HCT116 (cell line): ENCODE measurements at regions not wholly inside any gene's neighbourhood (a gene's known extent, or its start where the extent isn't known, plus 50 kb on each side); places are given as distances from the start of the nearest gene placed in this dataset.

Source experiments
- ATAC-seq: fragments of 200-7000 bp; cut with Tn5 transposase; 2 replicates; pipeline ENCODE4 v1.9.1; 2020; ENCODE audit warnings: mild to moderate bottlenecking, moderate library complexity
- BruUV-seq: library from RNA; stranded (reverse); fragments of 400-500 nt; replicated peaks from 2 replicates; lab custom pipeline; 2021; lab: Mats Ljungman, UMichigan
- CTCF ChIA-PET: fragments of 300-600 bp; sonication (Branson Sonifier 250); formaldehyde crosslinking; loops from one replicate; lab custom pipeline; 2021; ENCODE audit warnings: antibody characterized with exemption; lab: Charles Lee
- POLR2A ChIA-PET: fragments of 300-600, 350-600 bp; sonication (Branson Sonifier 250); formaldehyde crosslinking; loops from one replicate; lab custom pipeline; 2021; ENCODE audit warnings: antibody characterized with exemption; lab: Charles Lee
- RAD21 ChIA-PET, 2 experiments: fragments of 300-600 bp; sonication (Branson Sonifier 250); formaldehyde crosslinking; loops; one replicate each; lab custom pipeline; 2023; ENCODE audit warnings: low total read pairs in 2 of 2; ENCODE audit not compliant: uncharacterized antibody in 2 of 2, unreplicated experiment in 2 of 2, low non-redundant PET in 1 of 2; lab: Charles Lee
- DNase-seq: peaks from one replicate; pipeline ENCODE4 v3.0.0-alpha.2; 2010; ENCODE audit warnings: low read depth, low spot score
- H2AFZ ChIP-seq: fragments of 200-600 bp; shearing (Covaris generic), sonication (generic); 2 replicates; pipeline ENCODE4 v1.6.1; 2017; ENCODE audit warnings: low read depth, mixed run types, mixed read lengths, antibody characterized with exemption, low read length; ENCODE audit not compliant: poor library complexity, severe bottlenecking
- H3K27ac ChIP-seq: 2 replicates; pipeline ENCODE4 v1.5.1; 2012; ENCODE audit warnings: low read depth, low read length
- H3K27me3 ChIP-seq: fragments of 200-600 bp; sonication (generic); 2 replicates; pipeline ENCODE4 v1.6.1; 2016; ENCODE audit warnings: mixed run types, low read length, mixed read lengths; ENCODE audit not compliant: insufficient read depth
- H3K36me3 ChIP-seq, 2 experiments: fragments of 200-500 bp in 1 of 2; fragments of 200-600 bp in 1 of 2; sonication (Bioruptor generic) in 1 of 2; sonication (generic) in 1 of 2; 2 replicates each; pipeline versions ENCODE4 v1.5.1 to v1.6.1; 2014 to 2016; ENCODE audit warnings: low read length in 2 of 2, inconsistent platforms in 1 of 2, mixed read lengths in 1 of 2, mixed run types in 1 of 2; ENCODE audit not compliant: insufficient read depth in 2 of 2, control insufficient read depth in 1 of 2
- H3K4me1 ChIP-seq, 2 experiments: fragments of 200-600 bp in 1 of 2; sonication (generic) in 1 of 2; 2 replicates each; pipeline versions ENCODE4 v1.5.1 to v1.6.1; 2012 to 2017; ENCODE audit warnings: low read length in 2 of 2, inconsistent platforms in 1 of 2, mild to moderate bottlenecking in 1 of 2, mixed read lengths in 1 of 2, mixed run types in 1 of 2, moderate library complexity in 1 of 2; ENCODE audit not compliant: insufficient read depth in 2 of 2, control insufficient read depth in 1 of 2
- H3K4me2 ChIP-seq: fragments of 200-600 bp; sonication (generic); 2 replicates; pipeline ENCODE4 v1.6.1; 2017; ENCODE audit warnings: mixed run types, low read length, mixed read lengths
- H3K4me3 ChIP-seq, 2 experiments: fragments of 200-600 bp in 1 of 2; sonication (generic) in 1 of 2; replicated peaks in 1 of 2; 2 replicates each; pipeline ENCODE4 v1.5.1; 2011 to 2016; ENCODE audit warnings: low read length in 2 of 2, control low read depth in 1 of 2, low read depth in 1 of 2, mild to moderate bottlenecking in 1 of 2, mixed read lengths in 1 of 2, mixed run types in 1 of 2
- H3K79me2 ChIP-seq: fragments of 200-600 bp; sonication (generic); 2 replicates; pipeline ENCODE4 v1.6.1; 2017; ENCODE audit warnings: mild to moderate bottlenecking, mixed run types, low read length, moderate library complexity, mixed read lengths; ENCODE audit not compliant: insufficient read depth
- H3K9ac ChIP-seq: fragments of 200-600 bp; sonication (generic); 2 replicates; pipeline ENCODE4 v1.6.1; 2016; ENCODE audit warnings: low read length, mixed read lengths
- H3K9me2 ChIP-seq: fragments of 200-600 bp; sonication (generic), shearing (Covaris generic); 2 replicates; pipeline ENCODE4 v1.6.1; 2017; ENCODE audit warnings: mixed run types, mild to moderate bottlenecking, moderate library complexity; ENCODE audit not compliant: insufficient read depth
- H3K9me3 ChIP-seq, 2 experiments: fragments of 200-500 bp in 1 of 2; fragments of 200-600 bp in 1 of 2; sonication (Bioruptor generic) in 1 of 2; sonication (generic) in 1 of 2; 2 replicates each; pipeline ENCODE4 v1.6.1; 2014 to 2017; ENCODE audit warnings: low read length in 2 of 2, mixed read lengths in 2 of 2, inconsistent platforms in 1 of 2, low read depth in 1 of 2, mild to moderate bottlenecking in 1 of 2, mixed run types in 1 of 2, moderate library complexity in 1 of 2; ENCODE audit not compliant: control insufficient read depth in 1 of 2, insufficient read depth in 1 of 2
- H4K20me1 ChIP-seq: fragments of 200-600 bp; sonication (generic), shearing (Covaris generic); 2 replicates; pipeline ENCODE4 v1.6.1; 2017; ENCODE audit warnings: mixed run types, mild to moderate bottlenecking, moderate library complexity; ENCODE audit not compliant: insufficient read depth
- CEBPB ChIP-seq: IDR thresholded peaks from 2 replicates; pipeline ENCODE4 v1.6.1; 2012; ENCODE audit warnings: low read depth
- CTCF ChIP-seq, 3 experiments: fragments of 200-600 bp in 1 of 3; sonication (generic) in 1 of 3; IDR thresholded peaks in 2 of 3; conservative IDR thresholded peaks in 1 of 3; 2 replicates each; pipeline ENCODE4 v1.5.1; 2012 to 2017; ENCODE audit warnings: low read depth in 2 of 3, low read length in 2 of 3, antibody characterized with exemption in 1 of 3, borderline replicate concordance in 1 of 3, control low read depth in 1 of 3, mild to moderate bottlenecking in 1 of 3, mixed read lengths in 1 of 3, mixed run types in 1 of 3, moderate library complexity in 1 of 3; ENCODE audit not compliant: insufficient read depth in 1 of 3
- EZH2phosphoT487 ChIP-seq: fragments of 200-600 bp; IDR thresholded peaks from 2 replicates; pipeline ENCODE4 v1.6.1; 2018; ENCODE audit warnings: antibody characterized with exemption, borderline replicate concordance
- FOSL1 ChIP-seq: IDR thresholded peaks from 2 replicates; pipeline ENCODE4 v1.6.1; 2012; ENCODE audit warnings: low read depth
- JUND ChIP-seq: IDR thresholded peaks from 2 replicates; pipeline ENCODE4 v1.6.1; 2012
- POLR2AphosphoS5 ChIP-seq: IDR thresholded peaks from 2 replicates; pipeline ENCODE4 v1.6.1; 2011; ENCODE audit warnings: mild to moderate bottlenecking, low read depth, low read length, moderate library complexity
- RAD21 ChIP-seq: IDR thresholded peaks from 2 replicates; pipeline ENCODE4 v1.6.1; 2012; ENCODE audit warnings: low read depth, mild to moderate bottlenecking
- SIN3A ChIP-seq: IDR thresholded peaks from 2 replicates; pipeline ENCODE4 v1.6.1; 2012; ENCODE audit warnings: low read depth
- intact Hi-C: fragments of 100-400 bp; cut with micrococcal nuclease; formaldehyde crosslinking; loops from 2 replicates; pipeline ENCODE4 v1.10.0; 2022
- TF ChIP-seq, protein P1 (sequence below): IDR thresholded peaks from 2 replicates; pipeline ENCODE4 v1.6.1; 2012; ENCODE audit warnings: low read depth

DNA sequence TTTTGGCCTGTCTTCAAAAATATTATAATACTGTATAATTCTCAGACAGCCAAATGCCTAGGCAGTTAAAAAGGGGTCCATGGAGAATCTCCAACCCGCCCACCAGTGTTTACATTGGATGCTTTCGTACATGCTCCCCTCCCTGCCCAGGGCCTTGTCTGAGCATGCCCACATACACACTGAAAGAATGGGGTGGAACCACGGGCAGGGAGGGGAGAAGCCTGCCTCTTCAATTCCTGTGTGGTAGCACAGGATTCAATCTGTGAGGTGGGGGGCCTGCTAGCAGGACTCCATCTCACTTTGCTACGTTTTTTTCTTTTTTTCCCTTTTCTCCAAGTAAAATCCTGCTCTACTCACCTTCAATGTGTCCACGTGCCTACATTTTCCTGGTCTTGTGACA lies 314.7 kb upstream of the GRAMD2B start (continued):
- no peak for TF ChIP-seq SIN3A

DNA sequence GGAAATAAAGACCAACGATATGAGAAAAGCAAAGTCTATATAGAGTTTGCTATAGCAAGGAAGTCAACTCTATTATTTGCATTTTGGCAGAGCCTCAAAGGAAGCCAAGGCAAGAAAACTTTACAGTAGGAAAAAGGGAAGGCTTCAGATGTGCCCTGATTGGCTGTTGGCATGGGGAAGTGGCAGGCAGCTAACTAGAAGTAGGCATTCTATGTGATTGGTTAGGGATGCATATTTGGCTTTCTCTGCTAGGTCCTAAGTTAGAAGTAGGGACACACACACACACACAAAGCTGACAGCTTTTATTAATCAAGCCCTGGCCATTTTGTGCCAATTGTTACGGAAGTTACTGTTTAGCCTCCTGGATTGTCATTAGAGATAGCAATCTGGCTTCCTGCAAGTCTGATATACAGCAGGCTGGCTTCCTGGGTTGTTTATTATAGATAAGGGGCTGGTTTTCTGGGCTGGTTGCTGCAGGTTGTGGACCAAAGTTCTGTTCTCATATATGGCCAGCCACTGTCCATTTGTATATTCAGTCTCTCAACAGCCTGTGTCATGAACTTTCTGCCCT lies 308.1 kb upstream of the GRAMD2B start:
- ChIA-PET CTCF (no interaction called here), RAD21 (no interaction called here), POLR2A (no interaction called here)
- ATAC-seq (no peak), DNase-seq (no peak)
- H3K36me3 ChIP-seq = no peaks in the 10 kb centered on the region
- H3K4me1 ChIP-seq = no peaks in the 10 kb centered on the region
- H3K9me2 ChIP-seq = 0 out of 2 replicates have a peak, but pooled peaks cover 3% of the 10 kb centered on the region
- H3K4me3 ChIP-seq = no peak overlapping the region
- intact Hi-C loops = no loop called here
- no peak overlapping the region for H3K4me2 ChIP-seq
- TF ChIP-seq EZH2phosphoT487 = no peak
- no peak for TF ChIP-seq RAD21
- no peak for TF ChIP-seq JUND
- no peak for TF ChIP-seq CEBPB
- TF ChIP-seq POLR2AphosphoS5 = no peak
- TF ChIP-seq CTCF (IDR thresholded peaks at IDR 0.05 in 2 of 3, conservative IDR thresholded peaks at IDR 0.05 in 1 of 3; ENCODE audit: borderline replicate concordance in 1 of 3, insufficient read depth in 1 of 3, low read depth in 2 of 3, low read length in 2 of 3) = no peak
- no peak for TF ChIP-seq FOSL1
- TF ChIP-seq, protein P1, sequence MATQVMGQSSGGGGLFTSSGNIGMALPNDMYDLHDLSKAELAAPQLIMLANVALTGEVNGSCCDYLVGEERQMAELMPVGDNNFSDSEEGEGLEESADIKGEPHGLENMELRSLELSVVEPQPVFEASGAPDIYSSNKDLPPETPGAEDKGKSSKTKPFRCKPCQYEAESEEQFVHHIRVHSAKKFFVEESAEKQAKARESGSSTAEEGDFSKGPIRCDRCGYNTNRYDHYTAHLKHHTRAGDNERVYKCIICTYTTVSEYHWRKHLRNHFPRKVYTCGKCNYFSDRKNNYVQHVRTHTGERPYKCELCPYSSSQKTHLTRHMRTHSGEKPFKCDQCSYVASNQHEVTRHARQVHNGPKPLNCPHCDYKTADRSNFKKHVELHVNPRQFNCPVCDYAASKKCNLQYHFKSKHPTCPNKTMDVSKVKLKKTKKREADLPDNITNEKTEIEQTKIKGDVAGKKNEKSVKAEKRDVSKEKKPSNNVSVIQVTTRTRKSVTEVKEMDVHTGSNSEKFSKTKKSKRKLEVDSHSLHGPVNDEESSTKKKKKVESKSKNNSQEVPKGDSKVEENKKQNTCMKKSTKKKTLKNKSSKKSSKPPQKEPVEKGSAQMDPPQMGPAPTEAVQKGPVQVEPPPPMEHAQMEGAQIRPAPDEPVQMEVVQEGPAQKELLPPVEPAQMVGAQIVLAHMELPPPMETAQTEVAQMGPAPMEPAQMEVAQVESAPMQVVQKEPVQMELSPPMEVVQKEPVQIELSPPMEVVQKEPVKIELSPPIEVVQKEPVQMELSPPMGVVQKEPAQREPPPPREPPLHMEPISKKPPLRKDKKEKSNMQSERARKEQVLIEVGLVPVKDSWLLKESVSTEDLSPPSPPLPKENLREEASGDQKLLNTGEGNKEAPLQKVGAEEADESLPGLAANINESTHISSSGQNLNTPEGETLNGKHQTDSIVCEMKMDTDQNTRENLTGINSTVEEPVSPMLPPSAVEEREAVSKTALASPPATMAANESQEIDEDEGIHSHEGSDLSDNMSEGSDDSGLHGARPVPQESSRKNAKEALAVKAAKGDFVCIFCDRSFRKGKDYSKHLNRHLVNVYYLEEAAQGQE = no peak
- no peak for TF ChIP-seq SIN3A
- H3K79me2 ChIP-seq = no peaks in the 10 kb centered on the region
- H3K27ac ChIP-seq = no peak overlapping the region
- H3K9me3 ChIP-seq = no peaks in the 10 kb centered on the region
- H2AFZ ChIP-seq = no peak overlapping the region
- BruUV-seq = no TSS peak
- H4K20me1 ChIP-seq = no peaks in the 10 kb centered on the region
- no peaks in the 10 kb centered on the region for H3K27me3 ChIP-seq
- H3K9ac ChIP-seq = no peak overlapping the region
